HG03095 (cell line): ENCODE measurements at regions not wholly inside any gene's neighbourhood (a gene's known extent, or its start where the extent isn't known, plus 50 kb on each side); places are given as distances from the start of the nearest gene placed in this dataset.
"Not testable (repeated sequence)": the region's sequence is repeated elsewhere in the genome, so short reads cannot be mapped to it uniquely, and the experiment has no call there.

Source experiments
- ATAC-seq: cut with Tn5 transposase; IDR thresholded peaks from one replicate; pipeline ENCODE4 v1.9.1; 2021; ENCODE audit warnings: moderate library complexity; ENCODE audit not compliant: unreplicated experiment

DNA sequence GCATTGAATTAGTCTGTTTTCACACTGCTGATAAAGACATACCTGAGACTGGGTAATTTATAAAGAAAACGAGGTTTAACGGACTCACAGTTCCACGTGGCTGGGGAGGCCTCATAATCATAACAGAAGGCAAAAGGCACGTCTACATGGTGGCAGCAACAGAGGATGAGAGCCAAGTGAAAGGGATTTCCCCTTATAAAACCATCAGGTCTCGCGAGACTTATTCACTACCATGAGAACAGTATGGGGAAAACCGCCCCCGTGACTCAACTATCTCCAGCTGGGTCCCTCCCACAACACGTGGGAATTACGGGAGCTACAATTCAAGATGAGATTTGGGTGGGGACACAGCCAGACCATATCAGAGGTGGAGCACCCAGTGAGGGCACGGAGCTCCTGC, 442.0 kb upstream of the MYT1L start:
- not testable (repeated sequence) for ATAC-seq

DNA sequence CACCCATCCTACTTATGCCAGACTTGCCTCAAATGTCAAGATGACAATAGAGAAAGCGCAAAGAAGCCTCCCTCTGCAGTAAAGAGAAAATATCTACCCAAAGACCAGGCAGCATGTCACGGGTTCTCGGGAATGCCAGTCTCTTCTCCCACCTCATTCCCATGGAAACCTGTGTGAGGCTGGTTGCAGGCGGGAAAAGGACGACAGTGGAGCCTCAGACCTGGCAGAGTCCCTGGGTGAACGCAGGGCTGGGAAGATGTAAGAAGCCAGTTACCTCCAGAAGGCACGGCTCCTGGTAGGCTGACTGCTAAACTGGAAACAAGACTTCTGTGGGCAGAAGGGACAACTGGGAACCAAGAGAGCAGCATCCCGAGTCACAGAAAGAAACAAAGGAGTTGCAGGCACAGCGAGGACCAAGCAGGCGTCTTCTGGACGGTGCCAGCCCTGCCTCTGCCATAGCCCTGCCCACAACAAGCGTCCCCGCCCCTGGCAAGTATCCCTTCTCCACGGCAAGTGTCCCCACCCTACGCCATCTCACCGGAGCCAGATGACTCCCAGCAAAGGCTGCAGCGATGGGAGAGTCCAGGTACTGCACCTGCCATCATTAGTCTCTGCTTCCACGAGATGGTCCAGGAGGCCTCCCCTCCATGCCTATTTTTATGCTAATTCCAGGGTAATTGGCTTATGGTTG, 440.8 kb upstream of the MYT1L start:
- ATAC-seq, result no peak

- ATAC-seq, result no peak
Observed at GRCh38 chr2:2769481-2770431, 438.7 kb upstream of the MYT1L start.

DNA sequence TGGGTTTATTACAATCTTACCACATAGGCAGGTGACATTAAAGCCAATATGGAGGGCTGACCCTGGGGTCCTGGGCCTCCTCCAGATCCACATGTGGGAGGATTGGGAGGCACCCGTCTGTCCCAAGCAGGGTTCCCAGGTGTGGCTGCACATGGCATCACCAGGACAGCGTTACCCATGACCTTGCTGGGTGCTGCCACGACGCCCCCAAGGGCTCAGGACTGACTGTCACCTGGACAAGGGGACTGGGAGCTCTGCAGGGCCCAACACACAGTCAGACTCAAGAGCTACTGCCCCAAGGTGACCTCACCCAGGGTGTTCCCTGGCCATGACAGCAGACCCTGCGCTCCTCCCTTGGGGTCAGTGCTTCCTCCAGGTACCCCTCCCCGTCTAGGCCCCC, 437.4 kb upstream of the MYT1L start:
- no peak for ATAC-seq

- no peak for ATAC-seq
Observed at GRCh38 chr2:2767837-2768236, 436.8 kb upstream of the MYT1L start.

DNA sequence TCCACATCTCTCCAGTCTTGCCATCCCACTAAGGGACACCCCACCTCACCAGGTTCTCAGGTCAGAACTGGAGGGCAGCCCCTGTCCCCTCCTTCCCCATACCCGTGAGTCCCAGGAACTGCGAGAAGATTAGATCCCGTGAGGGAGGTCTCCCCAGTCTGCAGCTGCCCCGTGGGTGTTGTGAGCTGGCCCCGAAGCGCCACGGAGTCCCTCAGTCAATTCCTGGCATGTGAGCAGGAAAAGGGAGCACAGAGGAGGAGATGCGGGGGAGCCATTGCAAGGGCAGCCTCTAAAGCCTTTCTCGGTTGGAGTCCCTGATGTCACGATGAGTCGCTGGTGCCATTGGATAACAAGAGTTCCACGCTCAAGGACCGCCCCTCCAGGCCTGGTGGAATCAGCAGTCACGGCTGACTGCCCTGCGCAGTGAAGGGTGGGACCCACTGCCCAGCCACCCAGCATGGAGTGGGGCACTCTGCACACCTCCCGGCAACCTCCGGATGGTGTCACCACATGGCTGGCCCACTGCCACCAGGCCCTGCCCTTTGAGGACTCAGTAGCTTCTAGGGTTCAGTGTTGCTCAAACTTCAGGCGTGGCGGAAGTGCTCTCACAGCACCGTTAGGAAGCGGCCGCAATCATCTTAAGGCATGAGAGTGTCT, 434.9 kb upstream of the MYT1L start:
- ATAC-seq, result no peak

GRCh38 chr2:2765176-2765800, 434.2 kb upstream of the MYT1L start:
- ATAC-seq, result no peak

- no peak for ATAC-seq
Observed at GRCh38 chr2:2764739-2765138, 433.7 kb upstream of the MYT1L start.

DNA sequence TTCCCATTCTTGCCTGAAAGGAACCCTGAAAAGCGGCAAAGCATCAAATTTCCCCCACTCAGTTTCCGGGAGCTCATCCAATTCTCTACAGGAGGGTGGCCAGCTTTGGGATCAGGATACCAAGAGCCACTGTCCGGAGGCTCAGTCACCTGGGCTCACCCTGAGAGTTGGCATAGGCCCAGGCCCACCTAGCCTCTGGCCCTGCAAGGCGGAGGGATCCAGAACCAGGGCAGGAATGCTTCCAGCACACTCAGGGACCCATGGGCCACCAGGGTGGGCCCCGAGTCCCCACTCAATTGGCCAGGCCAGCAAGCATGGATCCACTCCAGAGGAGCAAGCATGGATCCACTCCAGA, 432.9 kb upstream of the MYT1L start:
- ATAC-seq, result no peak

- ATAC-seq, result no peak
Observed at GRCh38 chr2:2763351-2764000, 432.4 kb upstream of the MYT1L start.

- ATAC-seq, result no peak
Observed at GRCh38 chr2:2762913-2763312, 431.8 kb upstream of the MYT1L start.

GRCh38 chr2:2762166-2762908, 431.3 kb upstream of the MYT1L start:
- ATAC-seq, result no peak

DNA sequence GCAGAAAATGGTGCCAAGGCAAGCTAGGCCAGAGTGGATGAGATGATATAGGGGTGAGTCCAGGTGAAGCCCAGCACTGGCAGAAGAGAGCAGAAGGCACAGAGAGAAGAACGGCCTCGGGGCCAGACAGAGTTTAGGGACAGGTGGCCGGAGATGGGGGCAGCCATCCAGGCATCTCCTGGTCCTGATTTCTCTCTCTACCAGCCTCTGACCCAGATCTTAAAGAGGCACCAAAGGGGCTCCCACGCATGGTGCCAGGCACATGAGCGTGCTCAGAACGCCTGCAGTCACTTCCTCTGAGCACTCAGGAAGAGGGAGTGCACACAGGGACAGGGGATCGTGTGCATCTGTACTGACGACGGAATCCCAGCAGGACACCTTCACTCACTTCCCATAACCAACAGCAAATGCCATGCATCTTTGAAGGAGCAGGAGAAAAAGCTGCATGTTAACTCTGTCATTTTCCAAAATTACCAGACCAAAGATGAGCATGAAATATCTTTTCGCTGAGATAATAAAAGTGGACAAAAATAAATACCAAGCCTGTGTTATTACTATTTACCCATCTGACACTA, 427.8 kb upstream of the MYT1L start:
- no peak for ATAC-seq

DNA sequence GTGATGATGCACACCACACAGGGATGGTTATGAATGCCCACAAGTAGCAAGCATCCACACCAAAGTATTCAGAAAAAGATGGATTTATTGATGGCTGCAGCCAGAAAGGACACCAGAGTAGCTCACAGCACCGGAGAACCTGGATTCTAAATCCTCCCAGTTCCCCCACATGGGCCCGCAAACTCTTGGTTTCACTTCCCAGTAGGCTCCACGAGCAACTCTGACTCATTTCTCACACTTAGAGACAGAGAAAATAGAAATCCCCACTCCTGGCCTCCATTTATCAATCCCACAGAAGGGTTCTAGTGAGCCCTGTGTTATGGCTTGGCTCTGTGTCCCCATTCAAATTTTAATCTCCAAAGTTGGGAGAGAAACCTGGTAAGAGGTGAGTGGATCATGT, 426.7 kb upstream of the MYT1L start:
- peak; percentile 81 for ATAC-seq

- no peak for ATAC-seq
Observed at GRCh38 chr2:2756886-2757285, 425.8 kb upstream of the MYT1L start.

DNA sequence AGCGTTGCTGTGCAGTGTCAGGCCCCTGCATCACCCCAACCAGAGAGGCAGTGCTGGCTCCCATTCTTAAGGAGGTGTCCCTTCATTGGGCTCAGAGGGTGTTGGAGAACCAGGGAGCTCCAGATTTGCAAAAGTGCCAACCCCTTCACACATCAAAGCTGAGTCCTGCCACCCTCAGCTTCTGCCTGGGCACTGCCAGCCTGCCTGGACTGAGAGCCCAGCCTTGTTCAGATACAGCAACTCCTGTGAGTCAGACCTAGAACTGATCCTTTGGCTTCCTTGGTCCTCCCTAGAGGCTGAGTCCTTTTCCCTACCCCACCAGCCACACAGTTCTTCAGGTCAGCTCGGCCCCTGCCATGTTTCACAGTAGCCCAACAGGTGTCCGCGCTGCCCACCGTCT, 424.9 kb upstream of the MYT1L start:
- ATAC-seq, result no peak

DNA sequence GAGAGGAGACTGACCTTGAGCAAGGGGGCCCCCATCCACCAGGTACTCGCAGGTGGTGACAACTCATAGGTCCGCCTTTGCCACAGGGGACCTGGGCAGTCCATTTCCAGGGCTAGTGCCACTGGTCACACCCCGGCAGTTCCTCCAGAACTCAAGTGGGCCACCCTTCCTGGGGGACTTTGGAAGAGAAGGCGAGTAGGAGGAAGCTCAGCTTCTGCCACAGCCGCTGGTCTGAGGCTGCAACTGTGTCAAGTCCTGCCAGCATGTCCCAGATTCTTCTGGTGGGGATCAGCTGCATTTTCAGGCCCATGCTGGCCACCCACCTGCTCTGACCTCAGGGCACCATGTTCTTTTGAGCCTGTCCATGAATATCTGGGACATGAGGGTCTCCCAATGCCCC, 423.9 kb upstream of the MYT1L start:
- ATAC-seq, result no peak

- no peak for ATAC-seq
Observed at GRCh38 chr2:2751715-2752315, 420.7 kb upstream of the MYT1L start.
